ENCODE measurements at regions not wholly inside any gene's neighbourhood (a gene's known extent, or its start where the extent isn't known, plus 50 kb on each side); places are given as distances from the start of the nearest gene placed in this dataset.

- H3K36me3 ChIP-seq (ENCODE audit: insufficient read depth, low read depth, low read length) = no peaks in the 10 kb centered on the region
- H3K9ac ChIP-seq (ENCODE audit: low read depth, low read length) = no peak overlapping the region
- no peaks in the 10 kb centered on the region; the same call in 1 of the 2 replicates for H3K9me3 ChIP-seq (ENCODE audit: insufficient read depth, low read depth, low read length)
- H3K4me1 ChIP-seq (ENCODE audit: insufficient read depth, low read length) = 0 out of 2 replicates have a peak, but pooled peaks cover 6% of the 10 kb centered on the region
- H3K4me3 ChIP-seq (ENCODE audit: low read length) = no peak overlapping the region
- H3K27me3 ChIP-seq (ENCODE audit: insufficient read depth, low read length) = no peaks in the 10 kb centered on the region
- H3K27ac ChIP-seq (ENCODE audit: low read length) = no peak overlapping the region
These were observed 212.1 kb upstream of the ZC3H15 start for GRCh38 chr2:186273953-186274352.

DNA sequence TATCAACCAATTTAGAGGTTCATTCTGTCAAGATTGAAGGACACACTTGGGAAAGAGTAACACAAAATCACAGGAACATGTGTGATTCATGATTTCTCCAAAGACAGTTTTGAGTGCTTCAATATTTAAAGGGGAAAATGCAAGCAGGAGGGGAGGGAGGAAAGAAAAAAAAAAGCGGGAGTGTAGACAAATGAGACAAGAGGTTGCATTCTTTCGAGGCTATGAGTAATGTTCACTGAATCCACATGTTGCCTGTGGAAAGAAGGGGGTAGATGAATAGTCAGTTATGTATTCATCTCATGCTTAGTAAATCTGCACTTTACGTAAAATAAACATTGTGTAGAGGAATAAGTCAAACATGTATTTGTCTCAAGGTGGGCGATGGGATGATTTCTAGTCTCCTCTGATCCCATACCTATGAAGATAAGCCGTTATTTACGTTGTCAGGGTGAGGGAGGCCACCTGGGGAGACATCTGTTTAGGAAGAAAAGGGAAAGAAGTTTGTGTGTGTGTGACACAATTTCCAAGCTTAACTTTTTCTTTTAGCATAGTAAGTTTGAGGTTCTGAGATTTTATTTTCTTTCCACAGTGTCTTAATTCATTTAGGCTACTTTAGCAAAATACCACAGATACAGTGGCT, 211.0 kb upstream of the ZC3H15 start:
- Histone ChIP-seq H3K4me1 (ENCODE audit: insufficient read depth, low read length) (0 out of 2 replicates have a peak, but pooled peaks cover 6% of the 10 kb centered on the region), H3K4me3 (ENCODE audit: low read length) (no peak overlapping the region), H3K27me3 (ENCODE audit: insufficient read depth, low read length) (no peaks in the 10 kb centered on the region), H3K36me3 (ENCODE audit: insufficient read depth, low read depth, low read length) (no peaks in the 10 kb centered on the region; the same call in 1 of the 2 replicates), H3K27ac (ENCODE audit: low read length) (no peak overlapping the region), H3K9me3 (ENCODE audit: insufficient read depth, low read depth, low read length) (peaks cover 6% of the 10 kb centered on the region; the same call in 1 of the 2 replicates), H3K9ac (ENCODE audit: low read depth, low read length) (no peak overlapping the region)

- Histone ChIP-seq H3K4me1 (ENCODE audit: insufficient read depth, low read length) (0 out of 2 replicates have a peak, but pooled peaks cover 6% of the 10 kb centered on the region), H3K4me3 (ENCODE audit: low read length) (no peak overlapping the region), H3K36me3 (ENCODE audit: insufficient read depth, low read depth, low read length) (no peaks in the 10 kb centered on the region; the same call in 1 of the 2 replicates), H3K9me3 (ENCODE audit: insufficient read depth, low read depth, low read length) (peaks cover 9% of the 10 kb centered on the region; the same call in 1 of the 2 replicates), H3K9ac (ENCODE audit: low read depth, low read length) (no peak overlapping the region), H3K27me3 (ENCODE audit: insufficient read depth, low read length) (no peaks in the 10 kb centered on the region), H3K27ac (ENCODE audit: low read length) (no peak overlapping the region)
These were observed 209.2 kb upstream of the ZC3H15 start for GRCh38 chr2:186276909-186277308.

- H3K4me3 ChIP-seq (ENCODE audit: low read length) = no peak overlapping the region
- H3K9ac ChIP-seq (ENCODE audit: low read depth, low read length) = no peak overlapping the region
- no peaks in the 10 kb centered on the region for H3K27me3 ChIP-seq (ENCODE audit: insufficient read depth, low read length)
- H3K27ac ChIP-seq (ENCODE audit: low read length) = no peak overlapping the region
- no peaks in the 10 kb centered on the region for H3K4me1 ChIP-seq (ENCODE audit: insufficient read depth, low read length)
- H3K36me3 ChIP-seq (ENCODE audit: insufficient read depth, low read depth, low read length) = no peaks in the 10 kb centered on the region; the same call in 1 of the 2 replicates
- peaks cover 9% of the 10 kb centered on the region; the same call in 1 of the 2 replicates for H3K9me3 ChIP-seq (ENCODE audit: insufficient read depth, low read depth, low read length)
These were observed 204.3 kb upstream of the ZC3H15 start for GRCh38 chr2:186281726-186282125.

DNA sequence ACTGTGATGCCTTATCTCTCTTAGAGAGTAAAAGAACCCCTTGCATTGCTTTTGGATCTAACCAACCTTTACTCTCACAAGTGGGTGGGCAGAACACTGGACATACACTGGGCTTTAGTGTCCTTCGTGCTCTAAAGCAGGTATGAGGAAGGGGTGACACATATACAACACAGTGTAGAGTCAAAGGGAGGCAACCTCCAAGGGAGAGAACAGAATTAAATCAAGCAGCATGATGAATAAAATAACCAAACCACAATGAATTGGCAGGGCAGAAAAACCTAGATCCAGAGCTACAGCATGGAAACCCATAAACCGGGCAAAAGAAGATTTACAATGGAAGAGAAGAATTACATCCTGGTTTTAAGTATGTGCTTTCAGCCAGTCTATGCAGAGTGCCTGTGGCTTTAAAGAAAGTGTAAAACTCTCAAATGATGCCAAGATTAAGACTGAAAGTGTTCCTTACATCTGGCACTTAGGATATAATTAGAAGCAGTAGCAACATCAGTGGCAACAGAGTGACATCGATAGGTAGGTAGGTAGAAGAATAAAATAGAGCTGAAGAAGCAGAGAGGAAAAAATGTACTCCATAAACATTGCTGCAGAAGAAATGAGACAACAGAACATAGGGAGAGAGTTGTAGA, 191.7 kb upstream of the ZC3H15 start:
- Histone ChIP-seq H3K9ac (ENCODE audit: low read depth, low read length) (no peak overlapping the region), H3K27ac (ENCODE audit: low read length) (no peak overlapping the region), H3K9me3 (ENCODE audit: insufficient read depth, low read depth, low read length) (no peaks in the 10 kb centered on the region), H3K27me3 (ENCODE audit: insufficient read depth, low read length) (no peaks in the 10 kb centered on the region), H3K4me1 (ENCODE audit: insufficient read depth, low read length) (no peaks in the 10 kb centered on the region), H3K36me3 (ENCODE audit: insufficient read depth, low read depth, low read length) (no peaks in the 10 kb centered on the region), H3K4me3 (ENCODE audit: low read length) (no peak overlapping the region)

DNA sequence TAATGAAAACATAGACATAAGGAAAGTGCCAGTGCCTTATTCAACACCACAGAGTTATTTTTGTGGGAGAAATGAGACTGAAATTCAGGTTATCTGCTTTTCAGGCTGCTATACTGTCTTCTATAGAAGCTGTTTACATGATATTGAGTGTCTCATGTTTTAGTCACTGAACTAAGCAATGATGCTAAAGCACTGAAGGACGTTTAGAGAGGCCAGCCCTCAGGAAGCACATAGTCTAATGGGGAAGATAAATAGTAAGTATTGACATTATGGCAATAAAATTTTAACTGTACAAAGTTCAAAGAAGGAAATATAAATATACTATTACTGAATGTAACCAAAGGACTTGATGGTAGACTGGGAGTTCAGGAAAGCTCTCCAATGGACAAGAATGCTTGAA, 186.4 kb upstream of the ZC3H15 start:
- Histone ChIP-seq H3K36me3 (ENCODE audit: insufficient read depth, low read depth, low read length) (no peaks in the 10 kb centered on the region), H3K9ac (ENCODE audit: low read depth, low read length) (no peak overlapping the region), H3K4me1 (ENCODE audit: insufficient read depth, low read length) (no peaks in the 10 kb centered on the region), H3K27me3 (ENCODE audit: insufficient read depth, low read length) (no peaks in the 10 kb centered on the region), H3K27ac (ENCODE audit: low read length) (no peak overlapping the region), H3K4me3 (ENCODE audit: low read length) (no peak overlapping the region), H3K9me3 (ENCODE audit: insufficient read depth, low read depth, low read length) (no peaks in the 10 kb centered on the region)

DNA sequence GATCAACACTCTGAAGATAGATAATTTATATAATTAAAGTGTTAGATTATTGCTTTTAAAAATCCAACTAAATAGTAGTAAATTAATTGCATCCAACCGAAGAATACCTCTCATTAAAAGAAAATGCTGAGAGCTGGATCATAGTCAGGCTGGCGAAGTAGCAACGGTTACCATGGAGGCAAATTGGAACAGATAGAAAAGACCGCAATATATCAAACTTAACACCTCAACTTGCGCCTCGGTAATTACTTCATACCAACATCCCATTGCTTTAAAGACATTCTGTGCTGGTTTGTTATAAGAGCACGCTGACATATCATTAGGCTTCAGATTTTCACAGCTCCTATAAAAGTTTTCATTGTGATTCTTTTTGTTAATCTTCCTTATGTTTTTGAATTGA, 183.8 kb upstream of the ZC3H15 start:
- no peak overlapping the region for H3K27ac ChIP-seq (ENCODE audit: low read length)
- H3K27me3 ChIP-seq (ENCODE audit: insufficient read depth, low read length) = no peaks in the 10 kb centered on the region
- H3K4me3 ChIP-seq (ENCODE audit: low read length) = no peak overlapping the region
- H3K36me3 ChIP-seq (ENCODE audit: insufficient read depth, low read depth, low read length) = no peaks in the 10 kb centered on the region
- peaks cover 9% of the 10 kb centered on the region; the same call in 1 of the 2 replicates for H3K4me1 ChIP-seq (ENCODE audit: insufficient read depth, low read length)
- no peaks in the 10 kb centered on the region for H3K9me3 ChIP-seq (ENCODE audit: insufficient read depth, low read depth, low read length)
- no peak overlapping the region for H3K9ac ChIP-seq (ENCODE audit: low read depth, low read length)

DNA sequence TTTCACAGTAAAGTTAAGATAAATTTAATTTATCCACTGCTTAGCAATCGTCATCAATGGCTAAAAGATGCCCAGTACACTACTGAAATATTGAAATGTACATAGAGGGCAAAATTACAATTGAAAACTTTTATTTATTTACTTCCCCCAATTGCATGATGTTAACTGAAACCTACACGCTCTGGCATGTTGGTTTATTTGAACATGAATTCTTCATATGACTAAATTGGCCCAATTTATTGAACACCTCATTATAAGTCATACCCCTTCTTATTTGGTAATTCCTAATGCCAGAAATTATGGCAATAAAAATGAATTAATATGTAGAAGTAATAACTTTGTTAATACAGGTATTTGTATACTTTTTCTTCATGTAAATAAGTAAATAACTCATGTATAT, 183.0 kb upstream of the ZC3H15 start:
- Histone ChIP-seq H3K9ac (ENCODE audit: low read depth, low read length) (no peak overlapping the region), H3K36me3 (ENCODE audit: insufficient read depth, low read depth, low read length) (no peaks in the 10 kb centered on the region), H3K27me3 (ENCODE audit: insufficient read depth, low read length) (no peaks in the 10 kb centered on the region), H3K4me1 (ENCODE audit: insufficient read depth, low read length) (peaks cover 16% of the 10 kb centered on the region; the same call in 1 of the 2 replicates), H3K27ac (ENCODE audit: low read length) (no peak overlapping the region), H3K4me3 (ENCODE audit: low read length) (no peak overlapping the region), H3K9me3 (ENCODE audit: insufficient read depth, low read depth, low read length) (no peaks in the 10 kb centered on the region)

DNA sequence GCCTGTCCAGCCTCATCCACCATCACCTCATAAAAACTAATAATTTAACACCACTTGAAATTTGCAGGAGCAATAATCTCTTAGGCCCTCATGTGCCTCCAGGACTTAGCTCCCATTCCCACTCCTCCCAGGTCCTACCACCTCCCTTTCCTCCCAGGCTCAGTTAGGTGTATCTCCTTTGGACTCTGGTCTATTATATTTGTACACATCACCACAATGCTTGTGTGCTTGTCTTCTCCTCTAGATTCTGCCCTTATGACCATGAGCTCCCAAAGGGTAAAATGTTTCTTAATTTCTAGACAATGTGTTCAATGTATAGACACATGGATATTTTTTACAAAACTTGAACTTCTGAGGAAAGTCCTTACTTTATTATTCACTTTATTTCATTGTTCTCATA, 182.0 kb upstream of the ZC3H15 start:
- Histone ChIP-seq H3K9me3 (ENCODE audit: insufficient read depth, low read depth, low read length) (no peaks in the 10 kb centered on the region), H3K36me3 (ENCODE audit: insufficient read depth, low read depth, low read length) (no peaks in the 10 kb centered on the region), H3K27me3 (ENCODE audit: insufficient read depth, low read length) (no peaks in the 10 kb centered on the region), H3K4me3 (ENCODE audit: low read length) (no peak overlapping the region), H3K4me1 (ENCODE audit: insufficient read depth, low read length) (peaks cover 23% of the 10 kb centered on the region), H3K9ac (ENCODE audit: low read depth, low read length) (no peak overlapping the region), H3K27ac (ENCODE audit: low read length) (no peak overlapping the region)

- Histone ChIP-seq H3K9me3 (ENCODE audit: insufficient read depth, low read depth, low read length) (peaks cover 6% of the 10 kb centered on the region; the same call in 1 of the 2 replicates), H3K4me3 (ENCODE audit: low read length) (peak overlapping the region; percentile 4; the same call in 1 of the 2 replicates), H3K27ac (ENCODE audit: low read length) (no peak overlapping the region)
These were observed 179.3 kb upstream of the ZC3H15 start for GRCh38 chr2:186306754-186307153.

GRCh38 chr2:186307871-186308270, 178.2 kb upstream of the ZC3H15 start:
- H3K9me3 ChIP-seq (ENCODE audit: insufficient read depth, low read depth, low read length) = peaks cover 17% of the 10 kb centered on the region
- H3K27ac ChIP-seq (ENCODE audit: low read length) = no peak overlapping the region
- H3K9ac ChIP-seq (ENCODE audit: low read depth, low read length) = no peak overlapping the region
- peaks cover 24% of the 10 kb centered on the region for H3K4me1 ChIP-seq (ENCODE audit: insufficient read depth, low read length)
- H3K27me3 ChIP-seq (ENCODE audit: insufficient read depth, low read length) = no peaks in the 10 kb centered on the region
- H3K4me3 ChIP-seq (ENCODE audit: low read length) = no peak overlapping the region
- H3K36me3 ChIP-seq (ENCODE audit: insufficient read depth, low read depth, low read length) = no peaks in the 10 kb centered on the region

More at GRCh38 chr2:186306754-186307153, 179.3 kb upstream of the ZC3H15 start:
- Histone ChIP-seq H3K36me3 (ENCODE audit: insufficient read depth, low read depth, low read length) (no peaks in the 10 kb centered on the region), H3K9ac (ENCODE audit: low read depth, low read length) (no peak overlapping the region), H3K4me1 (ENCODE audit: insufficient read depth, low read length) (peaks cover 24% of the 10 kb centered on the region), H3K27me3 (ENCODE audit: insufficient read depth, low read length) (no peaks in the 10 kb centered on the region)

DNA sequence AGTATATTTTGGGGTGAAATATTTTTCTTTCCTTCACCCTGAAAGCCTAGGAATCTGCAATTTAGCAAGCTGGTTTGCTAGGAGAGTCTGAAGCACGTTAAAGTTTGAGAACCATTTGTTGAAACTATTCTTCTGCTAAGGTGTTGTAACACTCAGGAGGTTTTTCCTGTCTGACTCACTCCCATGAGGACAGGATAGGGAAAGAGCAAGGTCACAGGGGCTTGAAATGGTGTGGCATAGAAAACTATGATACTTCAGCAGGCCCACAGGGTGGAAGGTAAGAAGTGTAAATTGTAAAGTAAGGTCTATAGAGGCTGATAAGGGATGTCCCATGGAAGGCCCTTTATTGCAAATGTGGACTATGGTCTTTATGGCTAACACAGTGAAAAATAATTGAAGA, 177.7 kb upstream of the ZC3H15 start:
- Histone ChIP-seq H3K9me3 (ENCODE audit: insufficient read depth, low read depth, low read length) (peaks cover 22% of the 10 kb centered on the region), H3K27ac (ENCODE audit: low read length) (no peak overlapping the region), H3K9ac (ENCODE audit: low read depth, low read length) (no peak overlapping the region), H3K4me3 (ENCODE audit: low read length) (no peak overlapping the region), H3K4me1 (ENCODE audit: insufficient read depth, low read length) (peaks cover 24% of the 10 kb centered on the region), H3K27me3 (ENCODE audit: insufficient read depth, low read length) (no peaks in the 10 kb centered on the region), H3K36me3 (ENCODE audit: insufficient read depth, low read depth, low read length) (no peaks in the 10 kb centered on the region)

Measured in iPS-20b (cell line).